Skeletal muscle satellite cell (primary cell): ENCODE measurements at regions not wholly inside any gene's neighbourhood (a gene's known extent, or its start where the extent isn't known, plus 50 kb on each side); places are given as distances from the start of the nearest gene placed in this dataset.

ENCODE experiments used
- H3K27me3 ChIP-seq: 2 replicates; pipeline ENCODE4 v1.7.0; 2013; ENCODE audit warnings: low read length; ENCODE audit not compliant: control insufficient read depth, insufficient read depth
- H3K36me3 ChIP-seq: 2 replicates; pipeline ENCODE4 v1.7.0; 2013; ENCODE audit warnings: mild to moderate bottlenecking, control low read depth, low read length; ENCODE audit not compliant: insufficient read depth
- H3K4me1 ChIP-seq: 2 replicates; pipeline ENCODE4 v1.7.0; 2013; ENCODE audit warnings: low read length; ENCODE audit not compliant: control insufficient read depth, insufficient read depth
- H3K4me2 ChIP-seq: 2 replicates; pipeline ENCODE4 v1.7.0; 2013; ENCODE audit warnings: mild to moderate bottlenecking, low read length
- H3K4me3 ChIP-seq: 2 replicates; pipeline ENCODE4 v1.7.0; 2013; ENCODE audit warnings: low read length
- H3K9ac ChIP-seq: 2 replicates; pipeline ENCODE4 v1.7.0; 2013; ENCODE audit warnings: mild to moderate bottlenecking, low read depth, low read length, moderate library complexity
- H3K9me3 ChIP-seq: replicated peaks from 2 replicates; pipeline ENCODE4 v1.7.0; 2013; ENCODE audit warnings: mild to moderate bottlenecking, control low read depth, low read length

DNA sequence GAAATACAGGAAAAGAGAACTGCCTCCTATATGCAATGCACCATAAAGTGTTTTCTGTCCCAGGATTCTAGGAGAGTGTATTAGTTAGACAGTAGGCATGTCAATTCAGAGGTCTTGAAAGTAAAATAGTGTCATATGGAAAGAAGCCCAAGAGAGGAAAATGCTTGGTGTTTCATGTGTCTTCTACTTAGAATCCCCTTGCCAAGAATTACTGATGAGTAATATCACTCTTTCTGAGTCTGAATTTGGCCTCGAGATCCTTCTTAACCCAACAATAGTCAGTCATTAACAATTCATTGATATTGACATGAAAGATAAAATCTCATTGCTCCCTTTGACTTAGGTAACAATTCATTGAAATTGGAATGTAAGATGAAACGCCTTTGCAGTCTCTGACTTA lies 972.2 kb downstream of the TTLL7 start:
- no peak overlapping the region for H3K9ac ChIP-seq
- peaks cover 2% of the 10 kb centered on the region for H3K4me1 ChIP-seq
- H3K9me3 ChIP-seq: no peaks in the 10 kb centered on the region
- no peaks in the 10 kb centered on the region for H3K36me3 ChIP-seq
- H3K27me3 ChIP-seq: no peaks in the 10 kb centered on the region
- no peak overlapping the region for H3K4me3 ChIP-seq
- no peak overlapping the region for H3K4me2 ChIP-seq

DNA sequence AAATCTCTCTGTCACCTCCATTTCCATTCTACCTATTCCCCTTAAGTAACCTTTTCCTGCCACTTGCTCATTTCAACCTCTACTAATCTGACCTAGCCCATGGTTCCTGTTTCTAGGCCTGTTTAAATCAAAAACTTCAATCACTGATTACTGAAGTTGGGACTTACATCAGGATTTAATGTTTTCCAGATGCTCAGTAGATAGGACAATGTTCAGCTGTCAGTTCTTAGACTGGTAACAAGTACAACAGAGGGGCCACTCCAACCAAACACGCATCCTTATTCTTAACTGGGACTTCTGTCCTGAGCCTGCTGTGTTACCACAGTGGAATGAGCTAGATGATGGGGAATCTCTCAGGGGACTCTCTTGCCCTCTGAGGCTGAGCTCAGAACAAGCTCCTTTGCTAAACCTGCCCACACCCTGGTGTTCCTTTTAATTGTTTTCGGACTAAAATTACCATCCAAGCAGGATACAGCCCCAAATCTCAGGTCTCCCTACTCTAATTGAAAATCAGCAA lies 974.6 kb downstream of the TTLL7 start:
- Histone ChIP-seq H3K36me3 (no peaks in the 10 kb centered on the region), H3K9ac (no peak overlapping the region), H3K27me3 (no peaks in the 10 kb centered on the region), H3K4me3 (no peak overlapping the region), H3K9me3 (no peaks in the 10 kb centered on the region), H3K4me1 (peaks cover 2% of the 10 kb centered on the region), H3K4me2 (no peak overlapping the region)

DNA sequence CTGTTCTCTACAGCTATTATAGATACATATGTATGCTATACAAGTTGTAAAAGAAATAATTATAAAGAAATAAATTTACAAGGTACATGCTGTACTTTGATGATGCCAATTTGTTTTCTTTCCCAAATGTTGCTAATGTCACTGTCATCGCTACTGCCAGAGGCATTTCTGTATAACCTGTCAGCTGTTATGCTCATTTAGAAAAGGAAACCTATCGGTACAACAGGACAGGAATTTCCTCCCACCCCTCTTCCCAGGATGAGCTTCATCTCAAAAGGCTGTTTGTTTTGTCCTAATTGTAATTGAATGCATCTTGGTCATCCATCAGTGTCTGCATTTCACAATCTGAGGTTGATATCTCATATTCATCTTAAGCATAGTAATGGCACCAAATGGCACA lies 975.7 kb downstream of the TTLL7 start:
- Histone ChIP-seq H3K36me3 (no peaks in the 10 kb centered on the region), H3K9ac (no peak overlapping the region), H3K4me1 (no peaks in the 10 kb centered on the region), H3K27me3 (no peaks in the 10 kb centered on the region), H3K4me3 (no peak overlapping the region), H3K9me3 (no peaks in the 10 kb centered on the region), H3K4me2 (no peak overlapping the region)

DNA sequence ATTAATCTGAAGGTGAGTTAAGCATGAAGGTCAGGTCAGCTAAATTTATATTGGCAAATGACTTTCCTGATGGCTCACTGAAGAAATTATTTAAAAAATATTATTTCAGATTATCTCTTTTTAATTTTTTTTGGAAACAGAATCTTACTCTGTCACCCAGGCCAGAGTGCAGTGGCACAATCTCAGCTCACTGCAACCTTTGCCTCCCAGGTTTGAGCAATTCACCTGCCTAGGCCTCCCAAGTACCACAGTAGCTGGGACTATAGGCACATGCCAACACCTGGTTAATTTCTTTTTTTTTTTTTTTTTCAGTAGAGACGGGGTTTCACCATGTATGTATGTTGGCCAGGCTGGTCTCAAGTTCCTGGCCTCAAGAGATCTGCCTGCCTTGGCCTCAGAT lies 976.7 kb downstream of the TTLL7 start:
- Histone ChIP-seq H3K36me3 (no peaks in the 10 kb centered on the region), H3K4me2 (no peak overlapping the region), H3K4me3 (no peak overlapping the region), H3K4me1 (no peaks in the 10 kb centered on the region), H3K9ac (no peak overlapping the region), H3K27me3 (no peaks in the 10 kb centered on the region), H3K9me3 (no peaks in the 10 kb centered on the region)

DNA sequence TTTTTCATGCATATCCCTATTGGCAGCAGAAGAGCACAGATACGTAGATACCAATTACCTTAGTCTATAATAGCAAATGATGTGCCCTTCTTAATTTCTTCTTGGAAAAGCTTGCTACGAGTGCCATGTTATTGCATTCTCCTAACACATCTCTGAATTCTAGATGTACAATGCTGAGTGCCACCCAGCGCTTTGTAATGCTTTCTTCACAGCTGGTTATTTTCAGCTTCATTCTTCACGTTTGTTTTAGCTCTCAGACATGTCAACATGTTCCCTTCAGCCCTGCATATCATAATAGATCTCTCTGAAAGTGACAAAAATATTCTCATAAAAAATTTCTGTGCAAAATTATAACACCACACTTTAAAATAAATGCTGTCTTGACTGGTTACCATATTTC lies 981.2 kb downstream of the TTLL7 start:
- H3K4me1 ChIP-seq: no peaks in the 10 kb centered on the region
- no peak overlapping the region for H3K4me2 ChIP-seq
- H3K9ac ChIP-seq: no peak overlapping the region
- no peak overlapping the region for H3K4me3 ChIP-seq
- H3K27me3 ChIP-seq: no peaks in the 10 kb centered on the region
- no peaks in the 10 kb centered on the region for H3K9me3 ChIP-seq
- no peaks in the 10 kb centered on the region for H3K36me3 ChIP-seq

DNA sequence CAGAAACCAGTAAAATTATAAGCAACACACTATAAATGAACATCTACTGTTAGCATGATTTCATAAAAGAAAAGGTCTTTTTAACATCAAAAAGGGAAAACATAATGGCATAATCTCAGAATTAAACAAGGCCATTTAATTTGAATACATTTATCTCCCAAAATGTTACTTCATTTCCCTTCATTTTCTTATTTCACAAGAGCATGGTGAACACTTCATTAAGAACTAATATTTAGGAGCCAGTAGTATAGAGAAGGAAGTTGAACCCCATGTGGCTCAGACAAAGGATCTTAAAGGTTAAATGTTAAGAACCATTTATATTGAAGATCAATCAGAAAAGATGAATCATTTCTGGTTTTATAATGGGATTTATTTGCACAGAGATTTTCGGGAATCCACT lies 981.7 kb downstream of the TTLL7 start:
- Histone ChIP-seq H3K4me2 (no peak overlapping the region), H3K9ac (no peak overlapping the region), H3K4me1 (no peaks in the 10 kb centered on the region), H3K36me3 (no peaks in the 10 kb centered on the region), H3K27me3 (no peaks in the 10 kb centered on the region), H3K9me3 (no peaks in the 10 kb centered on the region), H3K4me3 (no peak overlapping the region)

DNA sequence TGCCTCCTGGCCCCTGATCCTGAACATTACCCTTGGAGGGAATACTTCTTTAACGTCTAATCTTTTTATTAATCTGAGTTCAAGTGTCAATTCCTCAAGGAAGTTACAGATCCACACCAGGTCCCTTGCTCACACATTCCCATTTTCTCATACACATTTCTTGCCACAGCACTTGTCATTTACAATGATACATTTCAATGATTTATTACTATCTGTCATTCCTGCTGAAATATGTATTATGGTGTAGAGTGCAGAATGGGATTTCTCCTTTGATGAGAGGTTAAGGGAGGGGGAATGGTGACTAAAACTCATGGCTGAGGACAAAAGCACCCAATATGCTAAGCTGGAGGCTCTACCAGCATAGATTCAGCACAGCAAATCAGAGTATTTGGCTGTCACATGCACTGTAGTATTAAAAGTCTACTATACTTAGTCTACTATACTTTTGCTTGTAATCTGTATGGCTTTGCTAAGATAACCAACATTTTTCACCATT lies 982.5 kb downstream of the TTLL7 start:
- Histone ChIP-seq H3K4me1 (no peaks in the 10 kb centered on the region), H3K4me2 (no peak overlapping the region), H3K4me3 (no peak overlapping the region), H3K9ac (no peak overlapping the region), H3K36me3 (no peaks in the 10 kb centered on the region), H3K27me3 (no peaks in the 10 kb centered on the region), H3K9me3 (no peaks in the 10 kb centered on the region)

DNA sequence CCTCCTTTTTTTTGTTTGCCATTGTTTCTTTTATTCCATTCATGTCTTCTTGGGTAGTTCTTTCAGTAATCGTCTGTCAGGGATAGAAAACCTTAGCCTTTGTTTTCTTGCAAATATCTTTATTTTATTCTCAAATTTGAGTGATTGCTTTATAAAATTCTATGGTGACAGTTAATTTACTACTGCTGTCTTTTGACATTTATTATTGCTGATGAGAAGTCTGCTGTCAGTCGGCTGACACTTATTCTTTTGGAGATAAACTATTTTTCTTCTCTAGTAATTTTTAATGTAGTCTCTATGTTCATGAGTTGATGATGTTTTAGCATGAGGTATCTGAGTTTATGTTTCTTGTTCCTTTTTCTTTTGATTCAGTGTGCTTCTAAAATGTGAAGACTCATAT lies 983.8 kb downstream of the TTLL7 start:
- no peaks in the 10 kb centered on the region for H3K9me3 ChIP-seq
- H3K4me1 ChIP-seq: no peaks in the 10 kb centered on the region
- no peak overlapping the region for H3K4me3 ChIP-seq
- H3K9ac ChIP-seq: no peak overlapping the region
- no peaks in the 10 kb centered on the region for H3K36me3 ChIP-seq
- no peaks in the 10 kb centered on the region for H3K27me3 ChIP-seq
- H3K4me2 ChIP-seq: no peak overlapping the region

DNA sequence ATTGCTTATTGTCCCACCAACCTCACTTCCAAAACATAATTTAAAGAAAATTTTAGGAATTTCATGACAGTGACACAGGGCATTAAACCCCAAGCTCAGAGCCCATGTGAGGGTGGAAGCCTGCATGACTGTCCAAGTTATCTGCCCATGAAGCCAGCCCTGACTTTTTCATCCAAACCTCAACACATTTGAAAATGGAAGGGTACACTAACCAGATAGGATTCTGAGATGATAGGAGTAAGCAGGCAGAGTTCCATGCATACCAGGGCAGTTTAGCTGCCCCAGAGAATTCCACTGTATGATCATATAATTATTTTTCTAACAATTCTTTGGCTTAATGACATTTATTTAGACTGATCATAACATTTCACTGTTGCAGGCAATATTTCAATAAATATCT lies 986.0 kb downstream of the TTLL7 start:
- H3K4me3 ChIP-seq: no peak overlapping the region
- H3K4me1 ChIP-seq: no peaks in the 10 kb centered on the region

DNA sequence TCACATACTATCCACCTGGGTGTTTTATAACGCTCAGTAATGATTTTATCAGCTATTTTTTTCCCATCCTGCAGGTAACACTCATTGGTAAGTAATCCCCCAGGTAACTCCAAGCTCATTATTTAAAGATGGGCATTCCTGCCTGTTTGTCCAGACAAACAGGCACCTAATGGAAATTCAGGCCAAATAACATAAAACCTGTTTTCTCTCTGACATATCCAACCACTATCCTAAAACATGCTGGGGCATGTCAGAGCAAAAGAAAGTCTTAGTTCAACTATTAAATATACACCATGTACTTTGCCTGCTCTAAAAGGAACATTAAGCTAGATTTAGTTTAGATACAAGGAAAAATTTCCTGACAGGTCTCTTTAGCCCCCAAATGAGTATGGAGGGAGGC lies 987.7 kb downstream of the TTLL7 start:
- Histone ChIP-seq H3K9me3 (no peaks in the 10 kb centered on the region), H3K4me2 (no peak overlapping the region), H3K36me3 (no peaks in the 10 kb centered on the region), H3K27me3 (no peaks in the 10 kb centered on the region), H3K4me3 (no peak overlapping the region), H3K4me1 (no peaks in the 10 kb centered on the region), H3K9ac (no peak overlapping the region)

More for the DNA sequence above, 986.0 kb downstream of the TTLL7 start:
- Histone ChIP-seq H3K4me2 (no peak overlapping the region), H3K9me3 (no peaks in the 10 kb centered on the region), H3K27me3 (no peaks in the 10 kb centered on the region), H3K36me3 (no peaks in the 10 kb centered on the region), H3K9ac (no peak overlapping the region)

DNA sequence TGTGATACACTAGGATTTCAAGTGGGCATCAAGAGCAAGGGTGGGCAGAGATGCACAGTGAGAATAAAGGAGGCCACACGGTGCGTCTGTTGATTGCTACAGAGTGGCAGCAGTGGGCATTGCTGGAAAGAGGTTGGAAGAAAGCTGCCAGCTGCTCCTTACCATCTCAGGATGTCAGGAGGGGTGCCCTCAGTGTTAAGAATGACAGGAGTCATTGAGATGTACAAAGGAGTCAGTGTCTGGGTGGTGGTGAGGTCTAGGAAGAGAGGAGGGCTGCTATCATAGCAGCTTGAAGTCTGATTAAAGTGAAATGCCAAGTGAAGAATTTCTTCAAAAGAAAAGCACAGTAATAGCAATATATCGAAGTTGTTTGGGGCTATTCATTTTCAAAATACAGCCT lies 992.7 kb downstream of the TTLL7 start:
- no peak overlapping the region for H3K9ac ChIP-seq
- H3K4me2 ChIP-seq: no peak overlapping the region
- no peaks in the 10 kb centered on the region for H3K4me1 ChIP-seq
- no peaks in the 10 kb centered on the region for H3K27me3 ChIP-seq
- no peaks in the 10 kb centered on the region for H3K36me3 ChIP-seq
- H3K9me3 ChIP-seq: no peaks in the 10 kb centered on the region
- H3K4me3 ChIP-seq: no peak overlapping the region

DNA sequence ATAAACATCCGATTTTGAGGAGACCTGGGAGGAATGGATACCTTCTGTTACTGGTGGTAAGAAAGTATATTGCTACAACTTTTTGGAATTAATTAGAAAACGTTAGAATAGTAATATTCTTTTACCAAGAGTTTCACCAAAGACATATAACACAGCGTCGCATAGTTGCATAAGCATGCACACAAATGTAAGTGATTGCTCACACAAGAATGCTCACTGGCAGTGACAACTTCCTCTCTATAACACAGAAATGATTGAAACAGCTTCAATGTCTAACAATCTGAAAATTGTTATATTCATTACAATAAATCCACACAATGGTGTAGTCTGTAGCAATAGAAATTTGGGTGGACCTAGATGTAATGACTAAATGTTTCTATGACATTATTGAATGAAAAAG lies 998.6 kb downstream of the TTLL7 start:
- Histone ChIP-seq H3K4me2 (no peak overlapping the region), H3K4me1 (no peaks in the 10 kb centered on the region), H3K36me3 (no peaks in the 10 kb centered on the region), H3K27me3 (no peaks in the 10 kb centered on the region), H3K9ac (no peak overlapping the region), H3K9me3 (no peaks in the 10 kb centered on the region), H3K4me3 (no peak overlapping the region)
